H9 (cell line): ENCODE measurements at regions not wholly inside any gene's neighbourhood (a gene's known extent, or its start where the extent isn't known, plus 50 kb on each side); places are given as distances from the start of the nearest gene placed in this dataset.

Experiments used
- DNase-seq: peaks from one replicate; pipeline ENCODE4 v3.0.0-alpha.2; 2017
- H2AFZ ChIP-seq: one replicate; pipeline ENCODE4 v1.6.1; 2013; ENCODE audit warnings: mild to moderate bottlenecking, low read length, control low read depth, moderate library complexity
- H2AK5ac ChIP-seq: 2 replicates; pipeline ENCODE4 v1.6.1; 2013; ENCODE audit warnings: low read length, control low read depth, mixed read lengths; ENCODE audit not compliant: insufficient read length
- H2BK120ac ChIP-seq: one replicate; pipeline ENCODE4 v1.6.1; 2013; ENCODE audit warnings: low read depth, mild to moderate bottlenecking, low read length, control low read depth, inconsistent platforms; ENCODE audit not compliant: poor library complexity, severe bottlenecking
- H2BK12ac ChIP-seq: 2 replicates; pipeline ENCODE4 v1.6.1; 2013; ENCODE audit warnings: low read length, control low read depth, mixed read lengths, low read depth; ENCODE audit not compliant: insufficient read length
- H2BK15ac ChIP-seq: 2 replicates; pipeline ENCODE4 v1.6.1; 2013; ENCODE audit warnings: low read depth, low read length, control low read depth
- H2BK20ac ChIP-seq: one replicate; pipeline ENCODE4 v1.6.1; 2013; ENCODE audit warnings: low read depth, mild to moderate bottlenecking, low read length, control low read depth, inconsistent platforms; ENCODE audit not compliant: poor library complexity, severe bottlenecking
- H2BK5ac ChIP-seq: 2 replicates; pipeline ENCODE4 v1.6.1; 2013; ENCODE audit warnings: low read length, control low read depth, mixed read lengths; ENCODE audit not compliant: insufficient read length
- H3K14ac ChIP-seq: 2 replicates; pipeline ENCODE4 v1.6.1; 2013; ENCODE audit warnings: low read length, control low read depth; ENCODE audit not compliant: insufficient read depth
- H3K18ac ChIP-seq: 2 replicates; pipeline ENCODE4 v1.6.1; 2013; ENCODE audit warnings: low read depth, mild to moderate bottlenecking, mixed read lengths, low read length, control low read depth; ENCODE audit not compliant: insufficient read length
- H3K23ac ChIP-seq: 2 replicates; pipeline ENCODE4 v1.6.1; 2013; ENCODE audit warnings: low read length, control low read depth, mixed read lengths, low read depth; ENCODE audit not compliant: insufficient read length
- H3K23me2 ChIP-seq: 2 replicates; pipeline ENCODE4 v1.6.1; 2013; ENCODE audit warnings: low read depth, mild to moderate bottlenecking, mixed read lengths, low read length, control low read depth; ENCODE audit not compliant: insufficient read length, poor library complexity, severe bottlenecking
- H3K27ac ChIP-seq: 2 replicates; pipeline ENCODE4 v1.5.1; 2013; ENCODE audit warnings: low read length, control low read depth, mixed read lengths, low read depth; ENCODE audit not compliant: insufficient read length
- H3K27me3 ChIP-seq: 2 replicates; pipeline ENCODE4 v1.6.1; 2013; ENCODE audit warnings: low read length, control low read depth, inconsistent platforms; ENCODE audit not compliant: insufficient read depth
- H3K4ac ChIP-seq: 2 replicates; pipeline ENCODE4 v1.6.1; 2013; ENCODE audit warnings: low read depth, mild to moderate bottlenecking, control low read depth, inconsistent platforms, low read length, moderate library complexity
- H3K4me1 ChIP-seq: 2 replicates; pipeline ENCODE4 v1.6.1; 2013; ENCODE audit warnings: low read length, control low read depth, inconsistent platforms; ENCODE audit not compliant: insufficient read depth
- H3K4me2 ChIP-seq: 2 replicates; pipeline ENCODE4 v1.6.1; 2013; ENCODE audit warnings: low read length, control low read depth, mixed read lengths; ENCODE audit not compliant: insufficient read length, insufficient read depth
- H3K56ac ChIP-seq: 2 replicates; pipeline ENCODE4 v1.6.1; 2013; ENCODE audit warnings: low read depth, mild to moderate bottlenecking, mixed read lengths, low read length, control low read depth; ENCODE audit not compliant: insufficient read length
- H3K79me1 ChIP-seq: 2 replicates; pipeline ENCODE4 v1.6.1; 2013; ENCODE audit warnings: low read depth, mild to moderate bottlenecking, moderate library complexity, low read length, control low read depth, inconsistent platforms; ENCODE audit not compliant: insufficient read depth, poor library complexity, severe bottlenecking
- H3K79me2 ChIP-seq: 2 replicates; pipeline ENCODE4 v1.6.1; 2013; ENCODE audit warnings: low read length, control low read depth, inconsistent platforms; ENCODE audit not compliant: insufficient read depth
- H3K9ac ChIP-seq: 2 replicates; pipeline ENCODE4 v1.6.1; 2013; ENCODE audit warnings: low read length, control low read depth, mixed read lengths; ENCODE audit not compliant: insufficient read length; ENCODE audit errors: extremely low read depth
- H3K9me3 ChIP-seq: one replicate; pipeline ENCODE4 v1.6.1; 2013; ENCODE audit warnings: low read depth, low read length, inconsistent platforms; ENCODE audit not compliant: control insufficient read depth
- H3T11ph ChIP-seq: one replicate; pipeline ENCODE4 v1.6.1; 2013; ENCODE audit warnings: mild to moderate bottlenecking, low read length, control low read depth, inconsistent platforms
- H4K20me1 ChIP-seq: one replicate; pipeline ENCODE4 v1.6.1; 2013; ENCODE audit not compliant: control insufficient read depth, insufficient read length, insufficient read depth
- H4K5ac ChIP-seq: 2 replicates; pipeline ENCODE4 v1.6.1; 2013; ENCODE audit warnings: low read depth, mild to moderate bottlenecking, mixed read lengths, low read length, control low read depth; ENCODE audit not compliant: insufficient read length
- H4K8ac ChIP-seq: replicated peaks from 2 replicates; pipeline ENCODE4 v1.6.1; 2013; ENCODE audit warnings: low read length, control low read depth, mixed read lengths, low read depth; ENCODE audit not compliant: insufficient read length
- H4K91ac ChIP-seq: 2 replicates; pipeline ENCODE4 v1.6.1; 2013; ENCODE audit warnings: low read depth, mild to moderate bottlenecking, moderate library complexity, mixed read lengths, low read length, control low read depth; ENCODE audit not compliant: insufficient read length
- H3K27ac Mint-ChIP-seq, 3 experiments: 2 replicates in 2 of 3; 3 replicates in 1 of 3; pipeline ENCODE4 v1.8.0; 2020 to 2021; ENCODE audit warnings: mixed read lengths in 3 of 3, mild to moderate bottlenecking in 1 of 3, moderate library complexity in 1 of 3
- H3K27me3 Mint-ChIP-seq: 2 replicates; pipeline ENCODE4 v1.8.0; 2021; ENCODE audit warnings: low read depth, mild to moderate bottlenecking, moderate library complexity, mixed read lengths
- H3K36me3 Mint-ChIP-seq, 3 experiments: 2 replicates in 2 of 3; 3 replicates in 1 of 3; pipeline ENCODE4 v1.8.0; 2020 to 2021; ENCODE audit warnings: low read depth in 3 of 3, mixed read lengths in 3 of 3; ENCODE audit not compliant: insufficient read depth in 1 of 3
- H3K4me1 Mint-ChIP-seq, 2 experiments: 2 replicates each; pipeline ENCODE4 v1.8.0; 2020; ENCODE audit warnings: mixed read lengths in 2 of 2
- H3K4me3 Mint-ChIP-seq, 2 experiments: 2 replicates in 1 of 2; 3 replicates in 1 of 2; pipeline ENCODE4 v1.8.0; 2020 to 2021; ENCODE audit warnings: mild to moderate bottlenecking in 2 of 2, mixed read lengths in 2 of 2, moderate library complexity in 1 of 2
- H3K9me3 Mint-ChIP-seq, 2 experiments: 2 replicates in 1 of 2; 3 replicates in 1 of 2; pipeline ENCODE4 v1.8.0; 2020; ENCODE audit warnings: mild to moderate bottlenecking in 2 of 2, mixed read lengths in 2 of 2, moderate library complexity in 1 of 2
- CTCF ChIP-seq: fragments of 200-600 bp; sonication (generic); conservative IDR thresholded peaks from 3 replicates; pipeline ENCODE4 v1.8.0; 2021; ENCODE audit warnings: antibody characterized with exemption, mild to moderate bottlenecking
- WGBS: extraction: QIAGEN DNeasy Blood & Tissue Kit; methylation state at CpG from one replicate; pipeline ENCODE4 v1.1.7; 2013; ENCODE audit warnings: missing lambda C conversion rate, low lambda C conversion rate, mixed read lengths; ENCODE audit not compliant: insufficient read length; ENCODE audit errors: extremely low coverage; 5-methylcytosine and 5-hydroxymethylcytosine counted together

GRCh38 chr6:140541288-140541687, 1166.8 kb upstream of the CITED2 start:
- no peaks in the 10 kb centered on the region for H3K79me1 ChIP-seq
- no peak overlapping the region for H2BK5ac ChIP-seq
- H3K36me3 Mint-ChIP-seq, result peaks cover 0 to 1% (median 0%) of the 10 kb centered on the region in 3 experiments; a peak in 1 of 7 replicates
- no peaks in the 10 kb centered on the region for H3K27me3 ChIP-seq
- no peak overlapping the region for H3K56ac ChIP-seq
- H2BK15ac ChIP-seq, result no peak overlapping the region
- TF ChIP-seq CTCF, result no peak
- H2AFZ ChIP-seq, result no peak overlapping the region
- no peaks in the 10 kb centered on the region for H4K20me1 ChIP-seq
- no peak overlapping the region; a peak in 1 of 7 replicates for H3K27ac Mint-ChIP-seq
- H4K91ac ChIP-seq, result no peak overlapping the region
- H3K18ac ChIP-seq, result no peak overlapping the region
- H3K4me1 Mint-ChIP-seq, result peaks cover 18 to 19% of the 10 kb centered on the region in 2 experiments
- no peaks in the 10 kb centered on the region; a peak in 1 of 5 replicates for H3K9me3 Mint-ChIP-seq
- H3K4me1 ChIP-seq, result no peaks in the 10 kb centered on the region; the same call in 1 of the 2 replicates
- no peak overlapping the region for H3K4me3 Mint-ChIP-seq
- H4K5ac ChIP-seq, result no peak overlapping the region
- no peak overlapping the region for H3K27ac ChIP-seq
- no peaks in the 10 kb centered on the region for H3K79me2 ChIP-seq
- no peak overlapping the region for H3T11ph ChIP-seq
- H4K8ac ChIP-seq, result no peak overlapping the region
- H3K9me3 ChIP-seq, result no peaks in the 10 kb centered on the region
- no CpG with 5 or more reads among the region's 7 CpGs for WGBS
- no peak overlapping the region for H3K4me2 ChIP-seq
- no peaks in the 10 kb centered on the region for H3K27me3 Mint-ChIP-seq
- H3K4ac ChIP-seq, result no peak overlapping the region
- no peaks in the 10 kb centered on the region for H3K23me2 ChIP-seq
- H2BK20ac ChIP-seq, result no peak overlapping the region
- no peak overlapping the region for H2AK5ac ChIP-seq
- no peak overlapping the region for H3K14ac ChIP-seq
- DNase-seq, result no peak
- H3K9ac ChIP-seq, result no peak overlapping the region
- H2BK12ac ChIP-seq, result no peak overlapping the region
- no peak overlapping the region for H2BK120ac ChIP-seq
- H3K23ac ChIP-seq, result no peak overlapping the region
